Transverse colon (tissue), 4 donors: ENCODE measurements at regions not wholly inside any gene's neighbourhood (a gene's known extent, or its start where the extent isn't known, plus 50 kb on each side); places are given as distances from the start of the nearest gene placed in this dataset.

Experiments
- DNase-seq: peaks from one replicate; pipeline ENCODE4 v3.0.0-alpha.2; 2019
- H3K27ac ChIP-seq, 4 donors: fragments of 200-600 bp; sonication (generic); 2 replicates each; pipeline ENCODE4 v1.5.1; 2016 to 2018; ENCODE audit warnings: inconsistent platforms in 4 of 4
- H3K27me3 ChIP-seq: fragments of 200-600 bp; sonication (generic); 2 replicates; pipeline ENCODE4 v1.5.1; 2017; ENCODE audit warnings: inconsistent platforms
- H3K36me3 ChIP-seq, 4 donors: fragments of 200-600 bp; sonication (generic); 2 replicates each; pipeline ENCODE4 v1.5.1; 2017 to 2019; ENCODE audit warnings: inconsistent platforms in 4 of 4
- H3K4me1 ChIP-seq, 4 donors: fragments of 200-600 bp; sonication (generic); 2 replicates each; pipeline ENCODE4 v1.5.1; 2017 to 2020; ENCODE audit warnings: inconsistent platforms in 4 of 4
- H3K4me3 ChIP-seq, 4 donors: fragments of 200-600 bp; sonication (generic); 1 replicate in 1 of 4; 2 replicates in 3 of 4; pipeline versions ENCODE4 v1.5.1 to v1.6.1; 2017 to 2019; ENCODE audit warnings: inconsistent platforms in 4 of 4
- H3K9me3 ChIP-seq, 2 donors: fragments of 200-600 bp; sonication (generic); 2 replicates each; pipeline ENCODE4 v1.5.1; 2017 to 2019; ENCODE audit warnings: inconsistent platforms in 2 of 2
- CTCF ChIP-seq, 5 experiments: fragments of 200-600 bp in 3 of 5; fragments of 450-650 bp in 2 of 5; sonication (generic) in 3 of 5; IDR thresholded peaks; 1 replicate in 2 of 5; 2 replicates in 3 of 5; pipeline ENCODE4 v1.5.1; 2016 to 2017; ENCODE audit warnings: antibody characterized with exemption in 5 of 5, inconsistent platforms in 3 of 5, mild to moderate bottlenecking in 2 of 5, moderate library complexity in 1 of 5
- EP300 ChIP-seq: sonication (generic); formaldehyde crosslinking; IDR thresholded peaks from one replicate; pipeline ENCODE4 v1.6.1; 2017; ENCODE audit warnings: antibody characterized with exemption, low read depth
- POLR2A ChIP-seq: fragments of 450-650 bp; IDR thresholded peaks from one replicate; pipeline ENCODE4 v1.6.1; 2016; ENCODE audit warnings: antibody characterized with exemption, mild to moderate bottlenecking, moderate library complexity
- POLR2AphosphoS5 ChIP-seq, 3 donors: sonication (generic); formaldehyde crosslinking; IDR thresholded peaks; one replicate each; pipeline ENCODE4 v1.6.1; 2016; ENCODE audit warnings: antibody characterized with exemption in 3 of 3
- WGBS, 2 donors: methylation state at CpG; one replicate each; pipeline ENCODE4 v1.1.5; 2018; ENCODE audit warnings: low coverage in 1 of 2; 5-methylcytosine and 5-hydroxymethylcytosine counted together
- in situ Hi-C, 4 donors: fragments of 200-750 bp; cut with MboI; loops; one replicate each; pipeline versions ENCODE4 v1.15.0 to v1.15.1; 2017; ENCODE audit warnings: low sequenced_read_pairs in 3 of 4, low pct_ligation_motif_present in 1 of 4, low pct_unique_long_range_greater_than_20kb in 1 of 4
- intact Hi-C: fragments of 100-400 bp; cut with DNase I; formaldehyde crosslinking; loops from one replicate; pipeline ENCODE4 v1.15.1; 2023; ENCODE audit warnings: low total_unique reads

GRCh38 chr20:53783768-53784167 is 190.1 kb upstream of the ZNF217 start:
- Histone ChIP-seq H3K4me1 (peaks cover 3 to 30% (median 13%) of the 10 kb centered on the region in 4 donors), H3K4me3 (no peak overlapping the region), H3K9me3 (no peaks in the 10 kb centered on the region), H3K27me3 (no peaks in the 10 kb centered on the region), H3K36me3 (no peaks in the 10 kb centered on the region), H3K27ac (no peak overlapping the region)
- intact Hi-C loops (no loop called here), in situ Hi-C loops (no loop called here)
- WGBS, 2 donors = 80 to 81% methylated on average over 2 to 3 of the region's 3 CpGs
- no peak for TF ChIP-seq EP300
- TF ChIP-seq POLR2A = no peak
- no peak for TF ChIP-seq CTCF (IDR thresholded peaks at IDR 0.05)
- TF ChIP-seq POLR2AphosphoS5 (IDR thresholded peaks at IDR 0.05) = no peak
- DNase-seq = no peak

GRCh38 chr20:53782612-53783246 is 189.1 kb upstream of the ZNF217 start:
- Histone ChIP-seq H3K9me3 (no peaks in the 10 kb centered on the region), H3K27me3 (no peaks in the 10 kb centered on the region), H3K4me3 (no peak overlapping the region), H3K27ac (no peak overlapping the region), H3K36me3 (no peaks in the 10 kb centered on the region), H3K4me1 (peaks cover 0 to 29% (median 12%) of the 10 kb centered on the region in 4 donors)
- intact Hi-C loops = no loop called here
- TF ChIP-seq CTCF (IDR thresholded peaks at IDR 0.05) (no peak), EP300 (no peak), POLR2A (no peak), POLR2AphosphoS5 (IDR thresholded peaks at IDR 0.05) (no peak)
- in situ Hi-C loops = no loop called here
- no peak for DNase-seq
- WGBS, 2 donors = 92 to 95% methylated on average over 3 to 4 of the region's 4 CpGs

- Histone ChIP-seq H3K27me3 (no peaks in the 10 kb centered on the region), H3K27ac (no peak overlapping the region), H3K9me3 (no peaks in the 10 kb centered on the region), H3K4me1 (peaks cover 0 to under 1% (median 0%) of the 10 kb centered on the region in 4 donors), H3K4me3 (no peak overlapping the region), H3K36me3 (no peaks in the 10 kb centered on the region)
- intact Hi-C loops = no loop called here
- in situ Hi-C loops = no loop called here
- no peak for TF ChIP-seq CTCF (IDR thresholded peaks at IDR 0.05)
- no peak for TF ChIP-seq POLR2AphosphoS5 (IDR thresholded peaks at IDR 0.05)
- no peak for TF ChIP-seq POLR2A
- TF ChIP-seq EP300 = no peak
- no peak for DNase-seq
- WGBS, 2 donors = 38 to 53% methylated on average over 1 of the region's 1 CpG
Measured at GRCh38 chr20:53779822-53780221, 186.2 kb upstream of the ZNF217 start.

- H3K4me3 ChIP-seq = no peak overlapping the region
- in situ Hi-C loops = no loop called here
- no peak overlapping the region for H3K27ac ChIP-seq
- no peak for DNase-seq
- WGBS, 2 donors = 90 to 93% methylated on average over 5 to 7 of the region's 7 CpGs
- H3K27me3 ChIP-seq = no peaks in the 10 kb centered on the region
- no peaks in the 10 kb centered on the region for H3K9me3 ChIP-seq
- TF ChIP-seq POLR2AphosphoS5 (IDR thresholded peaks at IDR 0.05) (no peak), EP300 (no peak), POLR2A (no peak), CTCF (IDR thresholded peaks at IDR 0.05) (no peak)
- H3K36me3 ChIP-seq = no peaks in the 10 kb centered on the region
- intact Hi-C loops = no loop called here
- H3K4me1 ChIP-seq = peaks cover 0 to 11% (median 8%) of the 10 kb centered on the region in 4 donors
Measured at GRCh38 chr20:53778736-53779135, 185.1 kb upstream of the ZNF217 start.
